Neural crest cell (in vitro differentiated cells): ENCODE measurements at regions not wholly inside any gene's neighbourhood (a gene's known extent, or its start where the extent isn't known, plus 50 kb on each side); places are given as distances from the start of the nearest gene placed in this dataset.

Source experiments
- DNase-seq: peaks from one replicate; pipeline ENCODE4 v3.0.0; 2021; ENCODE audit warnings: low read depth, mixed read lengths, low spot score
- H3K27ac Mint-ChIP-seq: one replicate; pipeline ENCODE4 v1.8.0; 2021; ENCODE audit warnings: mild to moderate bottlenecking, mixed read lengths; ENCODE audit not compliant: unreplicated experiment
- H3K27me3 Mint-ChIP-seq: 2 replicates; pipeline ENCODE4 v1.8.0; 2021; ENCODE audit warnings: low read depth, mild to moderate bottlenecking, mixed read lengths
- H3K36me3 Mint-ChIP-seq: 2 replicates; pipeline ENCODE4 v1.8.0; 2021; ENCODE audit warnings: low read depth, mild to moderate bottlenecking, mixed read lengths
- H3K4me1 Mint-ChIP-seq: 2 replicates; pipeline ENCODE4 v1.8.0; 2021; ENCODE audit warnings: mixed read lengths
- H3K4me3 Mint-ChIP-seq: one replicate; pipeline ENCODE4 v1.8.0; 2021; ENCODE audit warnings: mild to moderate bottlenecking, mixed read lengths
- H3K9me3 Mint-ChIP-seq: 2 replicates; pipeline ENCODE4 v1.8.0; 2021; ENCODE audit warnings: mixed read lengths
- TF ChIP-seq, protein P1 (sequence below): fragments of 200-600 bp; sonication (generic); conservative IDR thresholded peaks from 2 replicates; pipeline ENCODE4 v1.5.0; 2021; ENCODE audit warnings: antibody characterized with exemption, mild to moderate bottlenecking

DNA sequence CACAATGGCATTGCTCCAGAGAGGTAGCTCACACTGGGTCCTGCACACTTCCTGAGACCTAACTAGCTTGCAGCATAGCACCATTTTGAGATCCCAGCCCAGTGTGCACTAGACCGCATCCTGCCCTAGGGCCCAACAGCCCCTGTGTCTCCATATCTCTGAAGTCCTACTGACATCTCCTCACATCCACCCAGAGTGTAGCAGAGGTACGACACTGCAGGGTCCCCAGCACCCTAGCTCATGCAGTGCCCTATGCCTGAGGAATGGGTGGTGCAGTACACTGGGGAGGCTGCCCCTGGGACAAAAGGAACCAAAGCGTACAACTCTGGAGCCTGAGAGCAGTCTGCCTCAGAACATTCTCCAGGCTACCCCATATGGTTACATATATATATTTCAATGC is 111.4 kb upstream of the DEPDC1 start:
- no peaks in the 10 kb centered on the region for H3K36me3 Mint-ChIP-seq
- no peak overlapping the region for H3K4me3 Mint-ChIP-seq
- no peaks in the 10 kb centered on the region for H3K4me1 Mint-ChIP-seq
- no peak for DNase-seq
- TF ChIP-seq, protein P1, sequence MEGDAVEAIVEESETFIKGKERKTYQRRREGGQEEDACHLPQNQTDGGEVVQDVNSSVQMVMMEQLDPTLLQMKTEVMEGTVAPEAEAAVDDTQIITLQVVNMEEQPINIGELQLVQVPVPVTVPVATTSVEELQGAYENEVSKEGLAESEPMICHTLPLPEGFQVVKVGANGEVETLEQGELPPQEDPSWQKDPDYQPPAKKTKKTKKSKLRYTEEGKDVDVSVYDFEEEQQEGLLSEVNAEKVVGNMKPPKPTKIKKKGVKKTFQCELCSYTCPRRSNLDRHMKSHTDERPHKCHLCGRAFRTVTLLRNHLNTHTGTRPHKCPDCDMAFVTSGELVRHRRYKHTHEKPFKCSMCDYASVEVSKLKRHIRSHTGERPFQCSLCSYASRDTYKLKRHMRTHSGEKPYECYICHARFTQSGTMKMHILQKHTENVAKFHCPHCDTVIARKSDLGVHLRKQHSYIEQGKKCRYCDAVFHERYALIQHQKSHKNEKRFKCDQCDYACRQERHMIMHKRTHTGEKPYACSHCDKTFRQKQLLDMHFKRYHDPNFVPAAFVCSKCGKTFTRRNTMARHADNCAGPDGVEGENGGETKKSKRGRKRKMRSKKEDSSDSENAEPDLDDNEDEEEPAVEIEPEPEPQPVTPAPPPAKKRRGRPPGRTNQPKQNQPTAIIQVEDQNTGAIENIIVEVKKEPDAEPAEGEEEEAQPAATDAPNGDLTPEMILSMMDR = no peak
- H3K27ac Mint-ChIP-seq = no peak overlapping the region
- H3K27me3 Mint-ChIP-seq = no peaks in the 10 kb centered on the region
- peaks cover 4% of the 10 kb centered on the region for H3K9me3 Mint-ChIP-seq

DNA sequence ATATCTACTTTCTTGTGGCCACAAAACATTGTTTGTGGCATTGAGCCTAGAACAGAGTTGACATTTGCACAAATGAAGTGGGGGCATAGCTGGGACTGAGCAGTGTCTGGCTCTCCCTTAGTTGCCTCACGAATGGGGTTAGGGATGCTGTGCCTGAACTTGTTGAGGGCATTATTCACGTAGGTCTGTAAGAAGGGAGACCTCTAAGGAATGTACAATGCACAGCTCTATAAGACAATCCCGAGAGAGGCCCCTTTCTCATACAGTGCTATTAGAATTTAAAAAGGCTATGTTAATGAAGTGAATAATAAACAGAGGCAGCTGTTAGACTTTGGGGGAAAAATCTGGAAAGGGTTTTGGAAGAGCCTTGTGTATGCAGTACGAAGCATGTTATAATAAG is 118.4 kb upstream of the DEPDC1 start:
- Mint-ChIP-seq H3K4me3 (no peak overlapping the region), H3K36me3 (no peaks in the 10 kb centered on the region), H3K9me3 (peaks cover 5% of the 10 kb centered on the region), H3K27ac (no peak overlapping the region), H3K27me3 (no peaks in the 10 kb centered on the region), H3K4me1 (no peaks in the 10 kb centered on the region)
- DNase-seq = no peak
- TF ChIP-seq, protein P1 = no peak

DNA sequence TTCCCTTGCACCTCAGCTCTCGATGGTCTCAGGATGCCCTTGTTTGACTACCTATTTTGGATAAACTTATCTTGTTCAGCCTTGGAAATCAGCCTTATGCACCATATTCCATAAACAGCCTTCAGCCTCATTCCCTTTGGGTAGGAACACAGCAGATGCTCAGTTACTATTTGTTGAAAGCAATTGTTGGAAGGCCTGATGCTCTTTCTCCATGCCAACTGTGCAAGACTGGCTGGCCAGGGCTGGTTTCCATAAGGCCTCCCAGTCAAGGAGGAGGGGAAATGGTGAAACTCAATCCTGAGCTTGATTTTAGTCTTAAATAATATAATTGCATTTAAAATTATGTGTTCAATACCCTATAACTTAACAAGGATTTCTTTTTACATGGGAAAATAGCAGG is 121.1 kb upstream of the DEPDC1 start:
- no peak for DNase-seq
- Mint-ChIP-seq H3K27me3 (no peaks in the 10 kb centered on the region), H3K4me3 (no peak overlapping the region), H3K9me3 (peaks cover 11% of the 10 kb centered on the region), H3K27ac (no peak overlapping the region), H3K36me3 (peaks cover 8% of the 10 kb centered on the region), H3K4me1 (no peaks in the 10 kb centered on the region)
- TF ChIP-seq, protein P1 = no peak

DNA sequence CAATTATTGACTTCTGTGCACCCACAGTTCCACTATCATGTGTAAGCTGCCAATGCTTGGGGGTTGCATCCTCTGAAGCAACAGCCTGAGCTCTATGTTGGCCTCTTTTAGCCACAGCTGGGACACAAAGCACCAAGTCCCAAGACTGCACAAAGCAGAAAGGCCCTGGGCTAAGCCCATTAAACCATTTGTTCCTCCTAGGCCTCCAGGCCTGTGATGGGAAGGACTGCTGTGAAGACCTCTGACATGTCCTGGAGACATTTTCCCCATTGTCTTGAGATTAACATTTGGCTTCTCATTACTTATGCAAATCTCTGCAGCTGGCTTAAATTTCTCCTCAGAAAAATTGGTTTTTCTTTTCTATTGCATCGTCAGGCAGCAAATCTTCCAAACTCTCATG is 123.7 kb upstream of the DEPDC1 start:
- Mint-ChIP-seq H3K27ac (no peak overlapping the region), H3K4me3 (no peak overlapping the region), H3K9me3 (peaks cover 11% of the 10 kb centered on the region), H3K36me3 (peaks cover 8% of the 10 kb centered on the region), H3K27me3 (no peaks in the 10 kb centered on the region), H3K4me1 (peaks cover 12% of the 10 kb centered on the region)
- TF ChIP-seq, protein P1 = no peak
- no peak for DNase-seq

DNA sequence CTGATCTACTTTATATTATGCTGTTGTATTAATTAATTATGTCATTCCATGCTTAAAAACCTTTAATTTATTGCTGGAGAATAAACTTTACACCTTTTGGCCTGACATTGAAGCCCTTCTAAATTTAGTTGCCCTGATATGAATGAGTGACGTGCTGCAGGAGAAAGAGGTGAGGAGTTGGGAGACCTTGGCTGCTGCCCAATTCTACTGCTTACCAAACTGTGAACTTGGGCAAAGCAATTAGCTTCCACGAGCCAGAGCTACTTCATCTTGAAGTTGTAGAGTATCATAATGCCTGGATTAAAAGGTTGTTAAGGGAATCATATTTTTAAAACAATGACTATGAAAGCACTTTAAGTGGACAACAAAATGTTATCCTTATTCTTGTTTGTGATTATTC is 126.8 kb upstream of the DEPDC1 start:
- no peak for DNase-seq
- Mint-ChIP-seq H3K27me3 (no peaks in the 10 kb centered on the region), H3K27ac (no peak overlapping the region), H3K9me3 (peaks cover 9% of the 10 kb centered on the region), H3K4me1 (peaks cover 12% of the 10 kb centered on the region), H3K36me3 (peaks cover 8% of the 10 kb centered on the region), H3K4me3 (no peak overlapping the region)
- TF ChIP-seq, protein P1 = no peak

DNA sequence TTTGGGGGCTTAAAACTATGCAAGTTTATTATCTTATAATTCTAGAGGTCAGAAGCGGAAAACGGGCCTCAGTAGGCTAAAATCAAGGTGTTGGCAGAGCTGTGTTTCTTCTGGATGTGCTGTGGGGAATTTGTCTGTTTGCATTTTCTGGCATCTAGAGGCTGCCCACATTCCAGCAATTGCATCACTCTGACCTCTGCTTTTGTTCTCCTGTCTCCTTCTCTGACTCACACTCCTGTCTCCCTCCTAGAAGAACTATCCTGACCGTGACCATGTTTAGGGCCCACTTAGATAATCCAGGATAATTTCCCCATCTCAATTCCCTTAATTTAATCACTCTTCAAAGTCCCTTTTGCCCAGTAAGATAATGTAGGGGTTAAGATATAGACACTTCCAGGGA is 127.4 kb upstream of the DEPDC1 start:
- TF ChIP-seq, protein P1 = no peak
- DNase-seq = no peak
- H3K27ac Mint-ChIP-seq = no peak overlapping the region
- no peaks in the 10 kb centered on the region for H3K27me3 Mint-ChIP-seq
- peaks cover 8% of the 10 kb centered on the region for H3K36me3 Mint-ChIP-seq
- peaks cover 8% of the 10 kb centered on the region for H3K9me3 Mint-ChIP-seq
- peaks cover 12% of the 10 kb centered on the region for H3K4me1 Mint-ChIP-seq
- no peak overlapping the region for H3K4me3 Mint-ChIP-seq
